GM12875 (cell line): ENCODE measurements at regions not wholly inside any gene's neighbourhood (a gene's known extent, or its start where the extent isn't known, plus 50 kb on each side); places are given as distances from the start of the nearest gene placed in this dataset.

ENCODE experiments used
- H3K4me3 ChIP-seq: one replicate; pipeline ENCODE4 v1.5.1; 2011; ENCODE audit warnings: low read depth, low read length, control low read depth
- CTCF ChIP-seq: IDR thresholded peaks from 2 replicates; pipeline ENCODE4 v1.5.1; 2011; ENCODE audit warnings: low read depth, mild to moderate bottlenecking, control low read depth, inconsistent platforms, low read length, moderate library complexity, borderline replicate concordance; ENCODE audit not compliant: insufficient read depth

GRCh38 chr16:51355875-51356274 is 204.8 kb upstream of the SALL1 start:
- no peak for TF ChIP-seq CTCF
- no peak overlapping the region for H3K4me3 ChIP-seq

GRCh38 chr16:51355195-51355594 is 204.1 kb upstream of the SALL1 start:
- H3K4me3 ChIP-seq, result no peak overlapping the region
- no peak for TF ChIP-seq CTCF

GRCh38 chr16:51353055-51353454 is 202.0 kb upstream of the SALL1 start:
- no peak overlapping the region for H3K4me3 ChIP-seq
- no peak for TF ChIP-seq CTCF

GRCh38 chr16:51349626-51350025 is 198.6 kb upstream of the SALL1 start:
- H3K4me3 ChIP-seq, result no peak overlapping the region
- no peak for TF ChIP-seq CTCF

GRCh38 chr16:51343411-51343810 is 192.3 kb upstream of the SALL1 start:
- no peak overlapping the region for H3K4me3 ChIP-seq
- no peak for TF ChIP-seq CTCF

GRCh38 chr16:51341204-51341603 is 190.1 kb upstream of the SALL1 start:
- no peak for TF ChIP-seq CTCF
- no peak overlapping the region for H3K4me3 ChIP-seq

- no peak for TF ChIP-seq CTCF
- H3K4me3 ChIP-seq, result no peak overlapping the region
Observed at GRCh38 chr16:51337662-51338061, 186.6 kb upstream of the SALL1 start.
